GM19351 (cell line): ENCODE measurements at regions not wholly inside any gene's neighbourhood (a gene's known extent, or its start where the extent isn't known, plus 50 kb on each side); places are given as distances from the start of the nearest gene placed in this dataset.

Source experiments
- ATAC-seq: cut with Tn5 transposase; IDR thresholded peaks from one replicate; pipeline ENCODE4 v1.9.1; 2021; ENCODE audit warnings: mild to moderate bottlenecking, moderate library complexity; ENCODE audit not compliant: unreplicated experiment

DNA sequence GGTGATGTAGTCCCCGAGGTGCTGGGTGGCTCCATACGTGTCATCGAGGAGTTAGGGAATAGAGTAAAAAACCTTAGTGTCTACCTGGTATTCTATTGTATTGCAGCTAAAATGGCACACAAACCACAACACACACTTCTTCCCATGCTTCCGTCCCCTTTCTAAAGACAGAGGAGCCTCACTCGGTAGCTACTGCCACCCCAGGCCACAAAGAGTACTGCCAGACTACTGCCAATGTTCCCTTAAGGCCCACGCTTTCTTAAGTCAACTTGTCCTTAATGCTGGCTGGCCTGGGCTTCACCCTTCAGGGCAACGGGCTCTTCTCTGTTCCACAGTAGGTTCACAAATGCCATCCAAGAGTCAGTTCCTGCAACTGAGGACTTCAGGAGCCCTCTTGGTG lies 673.0 kb downstream of the ELAVL2 start:
- ATAC-seq = no peak

DNA sequence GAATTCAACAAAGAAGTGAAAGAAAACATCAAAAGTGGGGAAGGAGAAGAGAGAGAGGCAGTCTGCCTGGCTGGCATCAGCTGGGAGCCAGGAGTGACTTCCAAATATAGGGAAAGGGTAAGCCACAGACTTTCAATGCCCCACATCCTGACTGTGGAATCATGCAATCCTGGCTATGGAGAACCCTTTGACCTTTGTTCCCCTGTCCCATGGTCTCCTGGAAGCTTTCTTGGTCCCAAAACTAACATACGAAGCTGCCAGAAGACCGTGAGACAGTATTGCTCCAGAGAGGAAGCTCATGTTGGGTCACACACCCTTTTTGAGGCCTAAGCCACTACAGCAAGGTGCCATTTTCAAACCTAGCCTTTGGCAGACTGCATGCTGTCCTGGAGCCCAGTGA lies 665.5 kb downstream of the ELAVL2 start:
- no peak for ATAC-seq

DNA sequence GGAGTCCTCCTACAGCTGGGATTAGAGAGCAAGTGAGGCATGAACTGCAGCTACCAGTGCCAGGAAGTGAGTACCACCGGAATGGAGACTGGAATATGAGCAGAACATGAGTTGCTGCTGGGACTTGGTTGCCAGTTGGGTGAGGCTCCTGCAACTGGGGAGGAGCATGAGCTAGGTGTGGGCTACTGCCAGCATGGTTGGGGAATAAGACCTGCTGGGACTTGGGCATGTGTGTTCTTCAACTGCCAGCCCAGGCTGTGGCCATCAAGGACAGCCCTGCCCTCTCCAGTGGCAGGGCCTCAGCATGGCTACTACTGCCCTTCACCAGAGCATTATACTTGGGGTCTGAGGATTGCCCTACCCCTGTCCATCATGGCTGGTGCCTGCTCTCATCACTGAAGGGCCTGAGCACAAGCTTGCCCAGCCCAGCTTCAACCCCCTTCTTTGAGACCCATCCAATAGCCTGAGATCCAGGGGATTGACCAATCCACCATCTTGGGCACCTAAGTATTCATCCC lies 665.0 kb downstream of the ELAVL2 start:
- ATAC-seq = no peak

DNA sequence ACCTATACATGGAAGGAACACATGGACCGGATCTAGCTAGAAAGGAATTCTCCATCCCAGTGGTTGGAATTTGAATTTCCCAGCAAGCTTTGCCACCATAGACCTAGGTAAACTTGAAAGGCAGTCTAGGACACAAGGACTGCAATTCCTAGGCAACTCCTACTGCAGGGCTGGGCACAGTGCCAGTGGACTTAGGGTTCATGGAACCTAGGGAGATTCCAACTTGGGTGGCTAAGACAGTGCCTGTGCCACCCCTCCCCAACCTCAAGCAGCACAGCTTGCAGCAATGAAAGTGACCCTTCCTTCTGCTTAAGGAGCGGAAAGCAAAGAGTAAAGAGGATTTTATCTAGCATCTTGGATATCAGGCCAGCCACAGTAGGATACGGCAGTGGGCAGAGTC lies 663.3 kb downstream of the ELAVL2 start:
- ATAC-seq = no peak

DNA sequence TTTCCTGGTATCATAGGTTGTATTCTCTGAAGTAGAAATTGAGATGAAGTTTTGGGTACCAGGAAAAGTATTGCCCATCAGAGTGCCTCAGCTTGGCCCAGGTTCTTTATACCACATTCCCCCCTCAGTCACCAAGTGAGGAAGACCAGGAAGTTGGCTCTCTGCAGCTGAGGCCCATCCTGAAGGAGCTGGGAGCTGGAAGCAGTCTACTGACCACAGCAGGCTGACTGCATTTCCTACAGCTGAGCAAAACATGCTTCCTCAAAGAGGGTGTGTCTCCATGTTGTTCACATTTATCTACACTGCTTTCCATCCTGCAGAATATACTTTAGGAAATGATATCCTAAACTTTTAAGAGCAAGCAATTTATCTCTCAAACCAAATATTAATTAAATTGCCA lies 654.6 kb downstream of the ELAVL2 start:
- no peak for ATAC-seq

DNA sequence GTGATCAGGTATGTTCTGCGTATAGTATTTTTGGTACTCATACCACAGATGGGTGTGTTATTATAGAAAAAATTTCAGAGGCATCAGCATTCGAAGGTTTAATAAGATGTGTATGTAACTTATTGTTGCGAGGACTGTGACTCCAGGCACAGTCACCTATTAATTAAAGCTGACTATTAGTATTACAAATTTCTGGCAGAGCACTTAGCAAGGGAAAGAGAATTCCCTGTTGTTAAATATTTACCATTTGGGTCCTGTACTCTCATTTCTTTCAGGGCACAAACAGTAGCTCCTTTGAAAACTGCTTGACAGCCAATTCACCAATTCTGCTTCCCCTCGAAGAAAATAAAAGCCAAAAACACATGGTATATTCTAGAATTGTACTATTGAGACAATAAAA lies 653.8 kb downstream of the ELAVL2 start:
- ATAC-seq = no peak

DNA sequence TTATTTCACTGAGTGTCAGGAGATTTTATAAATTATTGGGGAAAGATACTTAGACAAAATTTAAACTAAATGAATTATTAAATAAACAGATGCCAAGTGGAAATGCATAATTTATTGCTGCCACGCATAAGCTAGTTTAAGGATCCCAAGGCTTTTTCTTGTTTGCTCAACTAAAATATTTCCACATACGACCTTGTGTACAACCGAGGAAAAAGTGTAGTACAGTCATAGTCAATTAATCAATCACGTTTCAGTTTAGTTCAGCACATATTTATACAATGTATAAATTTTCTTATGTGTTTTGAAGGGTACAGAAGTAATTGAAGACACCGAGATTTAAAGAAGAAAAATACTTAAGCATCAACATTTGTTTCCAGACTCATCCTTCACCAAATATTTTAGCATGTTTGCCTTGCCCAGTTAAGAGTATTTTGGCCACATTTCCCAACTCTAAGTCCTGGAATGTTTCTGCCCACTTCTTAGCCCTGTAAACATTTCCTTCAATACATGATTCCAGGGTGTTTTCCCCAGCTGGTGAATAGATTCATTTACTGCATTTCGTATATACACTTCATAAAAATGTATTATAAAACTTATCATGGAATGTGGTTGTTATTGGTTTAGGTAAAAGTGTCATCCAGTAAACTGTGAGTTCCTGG lies 652.9 kb downstream of the ELAVL2 start:
- no peak for ATAC-seq

DNA sequence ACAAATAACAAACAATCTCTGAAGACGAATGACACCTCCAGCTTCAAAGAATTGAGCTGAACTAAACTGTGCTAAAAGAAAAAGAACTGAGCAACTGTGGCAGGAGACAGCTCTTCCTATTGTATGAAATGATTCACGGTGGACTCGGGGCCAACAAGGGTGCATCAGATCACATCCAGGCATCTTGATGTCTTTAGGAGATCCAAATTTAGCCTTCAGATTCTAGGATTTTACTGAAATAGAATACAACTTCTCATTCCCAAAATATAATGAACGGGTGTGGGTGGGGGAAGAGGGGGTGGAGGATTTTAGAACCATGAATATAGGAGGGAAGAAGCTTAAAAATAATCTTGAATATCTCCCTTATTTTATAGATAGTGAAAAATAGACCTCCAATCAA lies 631.8 kb downstream of the ELAVL2 start:
- ATAC-seq = no peak

DNA sequence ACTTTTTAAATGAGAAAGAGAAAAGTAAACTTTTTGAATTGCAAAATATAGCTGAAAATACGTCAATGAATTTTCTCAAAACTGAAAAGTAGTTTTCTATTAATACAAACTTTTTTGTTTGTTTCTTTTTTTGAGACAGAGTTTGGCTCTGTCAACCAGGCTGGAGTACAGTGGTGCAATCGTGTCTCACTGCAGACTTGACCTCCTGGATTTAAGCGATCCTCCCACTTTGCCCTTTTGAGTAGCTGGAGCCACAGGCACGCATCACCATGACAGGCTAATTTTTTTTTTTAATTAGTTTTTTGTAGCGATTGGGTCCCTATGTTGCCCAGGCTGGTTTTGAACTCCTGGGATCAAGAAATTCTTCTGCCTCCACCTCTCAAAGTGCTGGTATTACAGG lies 610.4 kb downstream of the ELAVL2 start:
- ATAC-seq = no peak

DNA sequence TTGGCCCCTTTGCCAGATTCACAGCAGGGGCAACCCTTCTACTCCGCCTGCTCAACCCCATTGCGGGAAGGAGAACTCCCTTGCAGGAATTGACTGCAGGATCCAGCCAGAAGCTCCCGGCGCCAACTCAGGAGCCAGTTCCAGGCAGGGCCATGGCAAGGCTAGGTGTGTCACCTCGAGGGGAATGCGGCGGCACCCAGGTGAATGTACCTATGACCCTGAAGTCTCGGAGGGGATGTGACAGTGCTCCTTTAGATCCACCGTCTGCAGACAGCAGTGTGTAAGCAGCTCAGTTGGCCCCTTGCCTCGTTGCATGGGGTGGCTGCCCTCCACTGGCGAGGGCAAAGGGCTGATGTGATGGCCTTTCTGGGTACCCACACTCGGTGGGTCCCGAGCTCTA lies 606.6 kb downstream of the ELAVL2 start:
- ATAC-seq = no peak

DNA sequence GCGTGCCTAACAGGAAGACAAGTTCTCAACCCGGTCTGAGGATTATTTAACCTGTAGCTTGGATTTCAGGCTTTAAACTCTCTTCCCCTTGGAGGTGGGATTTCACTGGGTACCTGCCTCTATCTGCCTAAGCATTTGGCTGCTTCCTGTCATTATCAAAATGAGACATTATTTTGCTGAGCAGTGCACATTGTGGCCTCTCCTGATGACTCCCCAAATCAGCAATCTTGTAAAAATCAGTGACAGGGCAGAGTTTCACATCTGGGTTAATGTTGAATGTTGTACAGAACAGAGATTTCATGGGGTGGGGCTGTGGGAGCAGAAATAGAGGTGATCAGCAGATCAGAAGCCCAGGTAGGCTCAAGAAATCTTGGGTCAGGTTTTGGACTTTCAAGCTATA lies 605.9 kb downstream of the ELAVL2 start:
- no peak for ATAC-seq

DNA sequence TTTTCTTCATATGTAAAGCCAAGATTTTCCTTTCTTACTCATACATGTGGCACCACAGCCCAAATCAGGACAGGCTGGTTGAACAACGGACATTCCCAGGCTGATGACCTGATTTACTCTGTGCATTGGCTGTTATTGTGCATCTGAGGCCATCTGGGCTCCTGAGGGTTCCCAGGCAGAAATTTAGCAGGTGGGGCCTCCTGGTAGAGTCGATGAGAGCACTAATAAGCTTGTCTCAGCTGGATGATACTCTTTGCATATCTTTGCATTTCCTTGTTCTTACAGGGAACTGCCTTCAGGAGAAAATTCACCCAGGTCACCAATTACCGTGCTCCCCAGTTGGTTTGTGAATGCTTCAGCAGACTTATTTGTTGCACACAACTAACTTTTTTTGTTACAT lies 605.1 kb downstream of the ELAVL2 start:
- no peak for ATAC-seq

DNA sequence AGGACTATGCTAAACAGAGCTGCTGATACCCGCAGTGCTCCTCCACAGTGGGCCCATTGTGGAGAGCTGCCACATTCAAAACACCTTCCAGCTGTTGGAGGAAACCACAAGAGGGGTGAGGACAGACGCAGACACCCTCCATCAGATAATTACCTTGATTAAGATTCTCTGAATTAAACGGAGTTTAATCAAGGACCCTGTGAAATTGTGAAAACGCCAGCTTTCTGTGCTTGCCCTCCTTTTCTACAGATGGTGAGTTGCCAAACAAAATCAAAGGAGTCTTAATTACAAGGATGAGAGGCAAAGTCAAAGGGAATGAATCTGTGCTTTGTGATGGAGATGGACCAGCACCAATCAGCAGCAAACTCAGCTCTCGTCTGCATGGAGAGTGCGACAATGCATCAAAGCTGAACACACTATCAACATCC lies 596.1 kb downstream of the ELAVL2 start:
- no peak for ATAC-seq

DNA sequence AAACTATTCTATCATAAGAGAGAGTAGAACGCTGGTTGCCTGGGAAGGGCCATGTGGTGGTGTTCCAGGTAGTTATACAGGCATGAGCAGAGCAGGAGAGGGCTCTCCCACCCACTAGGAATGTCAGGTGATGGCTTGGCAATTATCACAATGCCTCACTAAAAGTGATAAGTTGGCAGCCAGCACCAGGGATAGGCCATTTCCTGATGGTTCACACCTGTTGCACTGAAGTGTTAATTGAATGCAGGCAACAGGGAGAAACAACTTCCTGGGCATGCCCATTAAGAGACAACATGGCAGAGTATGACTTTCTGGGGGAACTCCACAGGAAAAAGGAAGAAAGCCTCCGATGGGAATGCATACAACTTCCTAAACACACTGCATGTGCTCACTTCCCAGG lies 593.2 kb downstream of the ELAVL2 start:
- no peak for ATAC-seq

DNA sequence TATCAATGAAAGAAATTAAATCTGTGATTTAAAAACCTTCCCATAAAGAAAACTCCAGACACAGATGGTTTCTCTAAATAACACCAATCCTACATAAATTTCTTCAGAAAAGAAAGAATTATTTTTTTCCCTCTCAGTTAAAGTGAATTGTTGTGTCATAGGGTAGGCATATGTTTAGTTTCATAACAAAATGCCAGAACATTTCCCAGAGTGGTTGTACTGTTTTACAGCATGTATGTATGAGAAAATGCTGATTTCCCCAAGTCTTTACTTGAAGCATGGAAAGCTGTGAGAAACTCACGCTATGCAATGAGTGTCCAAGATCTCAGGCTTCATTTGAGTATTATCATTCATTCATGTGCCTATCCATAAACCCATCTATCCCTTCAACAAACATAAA lies 582.5 kb downstream of the ELAVL2 start:
- no peak for ATAC-seq

DNA sequence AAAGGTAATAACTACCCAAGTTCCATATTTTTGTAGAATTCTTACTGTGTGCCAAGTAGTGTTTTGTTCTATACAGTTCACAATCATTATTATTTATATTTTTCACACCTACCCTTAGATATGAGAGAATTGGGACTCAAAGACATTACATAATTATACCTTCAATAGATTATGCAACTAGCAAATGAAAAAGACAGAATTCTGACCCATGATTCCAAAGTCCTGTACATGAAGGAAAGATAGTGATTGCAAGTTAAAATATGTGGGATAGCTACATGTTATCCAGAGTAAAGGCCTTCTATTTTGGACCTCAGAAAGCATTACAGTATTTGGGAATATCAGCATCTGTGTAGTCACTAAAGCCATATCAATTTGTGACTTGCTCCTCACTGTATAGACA lies 581.0 kb downstream of the ELAVL2 start:
- no peak for ATAC-seq

DNA sequence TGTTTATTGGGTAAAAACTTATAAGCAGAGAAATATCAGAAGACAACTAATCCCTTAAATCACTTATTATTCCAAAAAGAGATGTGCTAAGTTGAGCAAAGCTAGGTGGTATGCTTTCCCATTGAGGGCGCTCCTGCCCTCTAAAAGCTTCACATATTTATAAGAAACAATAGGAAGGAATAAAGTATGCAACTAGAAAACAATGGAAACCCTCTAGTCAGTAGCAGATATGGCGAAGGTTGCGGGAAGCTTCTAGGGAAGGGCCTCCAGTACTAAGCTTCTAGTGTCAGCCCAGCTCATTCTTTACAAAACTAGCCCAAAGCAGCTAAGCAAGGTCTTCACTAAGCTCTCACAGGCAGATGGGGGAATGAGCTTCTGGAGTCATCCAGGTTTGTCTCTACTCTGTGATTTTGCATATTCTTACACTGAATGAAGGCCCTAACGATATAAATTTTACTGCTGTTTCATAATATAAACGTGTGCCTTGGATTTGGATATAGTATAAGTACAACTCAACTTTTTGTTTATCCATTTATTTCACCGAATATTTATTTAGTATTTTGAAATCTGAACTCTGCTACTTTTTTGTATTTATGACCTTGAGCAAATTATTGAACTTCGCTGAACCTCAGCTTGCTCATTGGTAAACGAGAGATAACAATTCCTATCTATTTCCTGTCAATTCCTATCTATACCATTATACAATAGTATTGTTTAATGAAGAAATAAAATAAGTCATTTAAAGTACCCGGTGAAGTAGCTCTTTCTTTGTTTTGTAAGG lies 571.4 kb downstream of the ELAVL2 start:
- no peak for ATAC-seq

DNA sequence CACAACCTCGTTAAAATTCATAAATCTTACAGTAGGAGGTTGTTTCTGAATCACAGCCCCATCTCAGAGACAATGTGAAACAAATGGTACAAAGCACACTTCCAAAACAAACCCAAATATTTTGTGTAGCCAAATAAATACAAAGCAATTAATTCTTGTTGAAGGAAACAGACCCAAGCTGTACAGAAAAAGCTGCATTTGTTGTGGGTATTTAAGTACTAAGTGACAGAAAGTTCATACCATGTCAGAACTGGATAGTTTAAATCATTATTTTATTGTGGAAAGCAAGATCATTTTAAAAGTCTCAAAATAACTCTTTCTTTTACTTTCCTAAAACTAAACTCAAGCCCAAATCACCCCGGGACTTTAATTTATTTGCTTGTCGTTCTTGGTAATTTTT lies 570.7 kb downstream of the ELAVL2 start:
- ATAC-seq = no peak

DNA sequence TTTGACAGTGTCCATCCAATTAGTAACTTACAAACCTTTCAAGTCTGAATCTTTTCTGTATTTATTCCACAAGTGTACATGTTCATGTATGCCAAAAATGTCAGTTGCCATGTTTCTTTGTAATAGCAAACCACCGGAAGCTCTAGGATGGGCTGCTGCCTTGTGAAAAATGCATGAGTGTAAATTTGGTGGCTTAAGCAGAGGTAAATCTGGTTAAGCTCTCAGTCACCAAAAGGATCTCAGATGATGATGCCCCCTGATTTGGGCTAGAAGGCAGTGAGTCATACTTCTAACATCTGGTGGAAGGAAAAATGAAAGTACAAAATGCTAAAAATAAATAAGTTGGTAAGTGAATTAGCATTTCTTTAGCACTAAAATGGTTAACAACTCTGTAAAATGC lies 567.5 kb downstream of the ELAVL2 start:
- ATAC-seq = no peak

DNA sequence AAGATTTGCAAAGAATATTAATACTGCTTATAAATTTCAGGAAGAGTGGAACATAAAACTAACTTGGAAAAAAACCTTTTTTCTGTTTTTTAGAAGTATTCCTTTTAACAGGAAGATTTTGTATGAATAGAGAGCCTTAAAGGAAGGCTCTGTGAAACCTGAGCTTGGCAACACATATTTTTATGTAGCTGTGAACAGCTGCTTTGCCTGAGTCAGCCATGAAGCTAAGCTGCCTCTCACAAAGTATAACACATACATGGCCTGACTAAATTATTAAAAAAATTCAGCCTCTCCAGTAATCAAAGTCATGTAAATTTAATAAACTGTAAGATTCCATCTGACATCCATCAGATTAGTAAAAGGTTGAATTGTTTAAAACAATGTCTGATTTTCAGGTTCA lies 547.5 kb downstream of the ELAVL2 start:
- ATAC-seq = no peak

DNA sequence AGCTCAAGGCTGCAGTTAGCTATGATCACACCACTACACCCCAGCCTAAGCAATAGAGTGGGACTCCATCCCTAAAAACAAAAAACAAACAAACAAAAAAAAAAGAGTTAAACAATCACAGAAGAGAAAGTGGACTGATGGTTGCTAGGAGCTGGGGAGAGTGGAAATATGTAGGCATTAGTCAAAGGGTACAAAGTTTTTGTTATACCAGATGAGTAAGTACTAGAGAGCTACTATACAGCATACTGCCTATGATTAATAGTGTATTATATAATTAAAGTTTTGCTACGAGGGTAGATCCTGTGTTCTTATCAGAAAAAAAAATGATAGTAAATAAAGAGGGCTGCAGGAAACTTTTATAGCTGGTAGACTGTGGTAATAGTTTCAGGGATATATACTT lies 538.6 kb downstream of the ELAVL2 start:
- no peak for ATAC-seq

DNA sequence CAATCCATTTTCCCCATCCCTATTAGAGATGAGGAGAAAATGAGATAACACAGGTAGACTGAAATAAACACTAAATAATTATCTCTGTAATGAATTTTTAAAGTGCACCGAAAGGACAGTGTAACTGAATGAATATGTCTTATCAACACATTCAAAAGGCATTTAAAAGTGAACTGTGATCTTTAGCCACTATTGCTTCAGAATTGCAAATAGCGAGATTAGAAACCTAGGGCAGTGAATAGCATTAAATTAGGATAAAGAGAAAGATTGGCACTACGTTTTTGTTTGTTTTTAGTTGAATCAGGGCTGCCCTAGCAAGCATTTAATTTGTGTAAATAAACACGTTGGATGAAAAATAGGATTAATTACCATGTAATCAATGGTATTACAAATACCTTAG lies 537.5 kb downstream of the ELAVL2 start:
- no peak for ATAC-seq

DNA sequence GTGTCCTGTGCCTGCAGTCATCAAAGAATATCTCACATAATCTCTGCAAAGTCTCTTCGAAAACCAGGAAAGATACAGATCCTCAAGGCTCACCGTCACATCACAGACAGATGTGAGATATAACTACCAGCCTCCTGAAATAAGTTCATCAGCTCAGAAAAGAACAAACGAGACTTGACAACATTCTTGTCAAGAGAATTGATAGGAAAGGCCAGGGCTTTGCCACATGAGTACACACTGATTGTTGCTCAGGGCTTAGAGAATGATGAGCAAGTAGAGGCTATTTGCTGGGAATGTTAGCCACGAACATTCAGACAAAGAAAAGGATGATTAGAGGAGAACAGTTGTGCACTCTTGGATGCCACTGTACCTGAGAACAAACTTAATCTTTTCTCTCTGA lies 535.1 kb downstream of the ELAVL2 start:
- no peak for ATAC-seq
